ENCODE measurements at regions not wholly inside any gene's neighbourhood (a gene's known extent, or its start where the extent isn't known, plus 50 kb on each side); places are given as distances from the start of the nearest gene placed in this dataset.

GRCh38 chr7:111667488-111667887 is 105.2 kb upstream of the IMMP2L start:
- intact Hi-C loops (cut with micrococcal nuclease; ENCODE audit: unreplicated experiment), result no loop called here
- no peaks in the 10 kb centered on the region for H3K79me2 ChIP-seq (ENCODE audit: control insufficient read depth, insufficient read depth, low read length)
- H4K20me1 ChIP-seq (ENCODE audit: control insufficient read depth, insufficient read depth), result no peaks in the 10 kb centered on the region
- H2AFZ ChIP-seq (ENCODE audit: control insufficient read depth, low read depth, low read length), result no peak overlapping the region
- H3K27ac ChIP-seq (ENCODE audit: control insufficient read depth, insufficient read depth), result no peak overlapping the region
- no peak overlapping the region for H3K9ac ChIP-seq (ENCODE audit: control insufficient read depth, insufficient read depth, low read length)
- ChIA-PET SMC1A (ENCODE audit: uncharacterized antibody, unreplicated experiment) (no interaction called here), RAD21 (ENCODE audit: unreplicated experiment) (no interaction called here), CTCF (interaction anchor here (0.6 kb wide), 1 partner anchor 21 kb away, joined by 3 read pairs; no protein-coding TSS in a partner anchor), POLR2A (no interaction called here)
- in situ Hi-C loops (cut with MboI), result no loop called here
- no peaks in the 10 kb centered on the region for H3K9me3 ChIP-seq (replicated peaks; ENCODE audit: control insufficient read depth, insufficient read depth, low read length)
- WGBS (ENCODE audit: insufficient coverage, insufficient replicate concordance, low lambda C conversion rate, missing lambda C conversion rate), result 76% methylated on average over 1 of the region's 1 CpG
- H3K27me3 ChIP-seq (replicated peaks in 1 of 2; ENCODE audit: control insufficient read depth in 2 of 2, insufficient read depth in 2 of 2, low read length in 1 of 2), result no peaks in the 10 kb centered on the region
- H3K36me3 ChIP-seq (ENCODE audit: control insufficient read depth in 2 of 2, insufficient read depth in 2 of 2, low read length in 1 of 2), result no peaks in the 10 kb centered on the region
- ATAC-seq, result no peak
- H3K4me3 ChIP-seq, result no peak overlapping the region
- no peak overlapping the region for H3K4me2 ChIP-seq (ENCODE audit: control insufficient read depth, insufficient read depth)
- DNase-seq (ENCODE audit: low read depth, low spot score), result no peak
- no peaks in the 10 kb centered on the region for H3K4me1 ChIP-seq (ENCODE audit: control insufficient read depth, insufficient read depth, low read length)
- no TSS peak for BruUV-seq (replicated peaks)
- TF ChIP-seq BRCA1 (IDR thresholded peaks at IDR 0.05; ENCODE audit: low read depth, low read length), result no peak
- no peak for TF ChIP-seq TCF12 (IDR thresholded peaks at IDR 0.05; ENCODE audit: low read depth, low read length)
- no peak for TF ChIP-seq ZNF217 (IDR thresholded peaks at IDR 0.05)
- TF ChIP-seq ZBTB11 (CRISPR knock-in tag; IDR thresholded peaks at IDR 0.05), result no peak
- no peak for TF ChIP-seq RAD51 (IDR thresholded peaks at IDR 0.05)
- TF ChIP-seq TAF1 (IDR thresholded peaks at IDR 0.05; ENCODE audit: borderline replicate concordance, low read depth, low read length), result no peak
- TF ChIP-seq ELK1 (IDR thresholded peaks at IDR 0.05; ENCODE audit: low read depth, low read length), result no peak
- no peak for FAIRE-seq
